DND-41 (cell line): ENCODE measurements at regions not wholly inside any gene's neighbourhood (a gene's known extent, or its start where the extent isn't known, plus 50 kb on each side); places are given as distances from the start of the nearest gene placed in this dataset.
A peak's percentile ranks its signal among the peaks of the same experiment; 100 is the strongest.

Source experiments
- ATAC-seq: fragments of 200-7000 bp; cut with Tn5 transposase; 3 replicates; pipeline ENCODE4 v1.9.1; 2021; ENCODE audit warnings: low read depth; ENCODE audit not compliant: insufficient read depth
- DNase-seq: peaks from one replicate; pipeline ENCODE4 v3.0.0-alpha.2; 2020
- H2AFZ ChIP-seq: 2 replicates; pipeline ENCODE4 v1.6.0; 2012; ENCODE audit warnings: low read depth, low read length
- H3K27ac ChIP-seq: 2 replicates; pipeline ENCODE4 v1.5.1; 2012; ENCODE audit warnings: low read length, inconsistent platforms
- H3K27me3 ChIP-seq: fragments of 200-600 bp; sonication (generic); 2 replicates; pipeline ENCODE4 v1.6.0; 2012; ENCODE audit warnings: low read length, mild to moderate bottlenecking, inconsistent platforms; ENCODE audit not compliant: insufficient read depth, poor library complexity
- H3K36me3 ChIP-seq: 2 replicates; pipeline ENCODE4 v1.5.1; 2012; ENCODE audit warnings: low read length, inconsistent platforms; ENCODE audit not compliant: insufficient read depth
- H3K4me1 ChIP-seq: 2 replicates; pipeline ENCODE4 v1.5.1; 2012; ENCODE audit warnings: mild to moderate bottlenecking, low read length; ENCODE audit not compliant: insufficient read depth
- H3K4me2 ChIP-seq: 2 replicates; pipeline ENCODE4 v1.6.0; 2012; ENCODE audit warnings: mild to moderate bottlenecking, moderate library complexity, low read length, inconsistent platforms; ENCODE audit not compliant: insufficient read depth
- H3K4me3 ChIP-seq, 2 experiments: fragments of 200-600 bp in 1 of 2; shearing (Covaris generic) in 1 of 2; 2 replicates each; pipeline ENCODE4 v1.5.1; 2012 to 2016; ENCODE audit warnings: inconsistent platforms in 2 of 2, low read length in 2 of 2, mild to moderate bottlenecking in 2 of 2, low read depth in 1 of 2, moderate library complexity in 1 of 2
- H3K79me2 ChIP-seq: 2 replicates; pipeline ENCODE4 v1.6.0; 2012; ENCODE audit warnings: low read length, inconsistent platforms; ENCODE audit not compliant: insufficient read depth
- H3K9ac ChIP-seq: 2 replicates; pipeline ENCODE4 v1.6.0; 2012; ENCODE audit warnings: low read depth, mild to moderate bottlenecking, inconsistent platforms, low read length, moderate library complexity
- H3K9me3 ChIP-seq: 2 replicates; pipeline ENCODE4 v1.5.1; 2012; ENCODE audit warnings: low read length, moderate library complexity, mild to moderate bottlenecking, inconsistent platforms; ENCODE audit not compliant: insufficient read depth, severe bottlenecking
- H4K20me1 ChIP-seq: 2 replicates; pipeline ENCODE4 v1.6.0; 2012; ENCODE audit warnings: low read length; ENCODE audit not compliant: insufficient read depth
- CTCF ChIP-seq: IDR thresholded peaks from 2 replicates; pipeline ENCODE4 v1.5.1; 2012; ENCODE audit warnings: borderline replicate concordance, low read length, moderate library complexity, mild to moderate bottlenecking; ENCODE audit not compliant: poor library complexity, severe bottlenecking; ENCODE audit errors: extremely low read depth
- EZH2 ChIP-seq: IDR thresholded peaks from 3 replicates; pipeline ENCODE4 v1.6.1; 2012; ENCODE audit warnings: borderline replicate concordance, low read depth, mild to moderate bottlenecking, moderate library complexity, low read length, inconsistent platforms; ENCODE audit not compliant: severe bottlenecking

- no peaks in the 10 kb centered on the region for H3K36me3 ChIP-seq
- no peaks in the 10 kb centered on the region for H3K27me3 ChIP-seq
- H3K27ac ChIP-seq: peak overlapping the region; percentile 54
- no peaks in the 10 kb centered on the region for H3K79me2 ChIP-seq
- no peaks in the 10 kb centered on the region for H3K9me3 ChIP-seq
- no peak for ATAC-seq
- no peak overlapping the region for H3K4me2 ChIP-seq
- H3K4me3 ChIP-seq: no peak overlapping the region
- no peaks in the 10 kb centered on the region for H4K20me1 ChIP-seq
- no peak overlapping the region for H2AFZ ChIP-seq
- no peak for DNase-seq
- no peak overlapping the region for H3K9ac ChIP-seq
- TF ChIP-seq EZH2 (no peak), CTCF (no peak)
- peaks cover 78% of the 10 kb centered on the region for H3K4me1 ChIP-seq
Observed at GRCh38 chrX:39856472-39857121, 241.2 kb downstream of the BCOR start.

GRCh38 chrX:39857780-39858179 is 240.0 kb downstream of the BCOR start:
- no peak overlapping the region for H2AFZ ChIP-seq
- H3K4me3 ChIP-seq: no peak overlapping the region
- H4K20me1 ChIP-seq: no peaks in the 10 kb centered on the region
- TF ChIP-seq CTCF (no peak), EZH2 (no peak)
- no peaks in the 10 kb centered on the region for H3K9me3 ChIP-seq
- H3K4me1 ChIP-seq: peaks cover 68% of the 10 kb centered on the region
- H3K4me2 ChIP-seq: no peak overlapping the region
- ATAC-seq (no peak), DNase-seq (no peak)
- H3K27me3 ChIP-seq: no peaks in the 10 kb centered on the region
- H3K9ac ChIP-seq: no peak overlapping the region
- H3K79me2 ChIP-seq: no peaks in the 10 kb centered on the region
- H3K27ac ChIP-seq: no peak overlapping the region; the same call in 1 of the 2 replicates
- H3K36me3 ChIP-seq: no peaks in the 10 kb centered on the region

- Histone ChIP-seq H2AFZ (no peak overlapping the region), H3K36me3 (no peaks in the 10 kb centered on the region), H3K79me2 (no peaks in the 10 kb centered on the region), H3K4me2 (peak overlapping the region; percentile 45), H3K4me3 (no peak overlapping the region), H3K9ac (peak overlapping the region; percentile 36), H3K27me3 (no peaks in the 10 kb centered on the region), H4K20me1 (no peaks in the 10 kb centered on the region), H3K4me1 (peaks cover 45% of the 10 kb centered on the region), H3K9me3 (no peaks in the 10 kb centered on the region), H3K27ac (peak overlapping the region; percentile 92)
- TF ChIP-seq CTCF (peak; percentile 20), EZH2 (no peak)
- DNase-seq: peak; percentile 79
- ATAC-seq: peak; percentile 73
Observed at GRCh38 chrX:39859991-39860861, 237.5 kb downstream of the BCOR start.
